A673 (cell line): ENCODE measurements at regions not wholly inside any gene's neighbourhood (a gene's known extent, or its start where the extent isn't known, plus 50 kb on each side); places are given as distances from the start of the nearest gene placed in this dataset.

Source experiments
- EZH2 ChIP-seq: fragments of 200-600 bp; sonication (generic); IDR thresholded peaks from 2 replicates; pipeline ENCODE4 v1.6.1; 2017; ENCODE audit warnings: borderline replicate concordance, low read depth, mild to moderate bottlenecking, mixed read lengths, antibody characterized with exemption, low read length; ENCODE audit not compliant: poor library complexity, severe bottlenecking
- TF ChIP-seq, protein P1 (sequence below): fragments of 300-800, 200-600 bp; sonication (generic); conservative IDR thresholded peaks from 2 replicates; pipeline ENCODE4 v1.5.1; 2017; ENCODE audit warnings: low read depth, mild to moderate bottlenecking, antibody characterized with exemption, low read length, moderate library complexity, mixed read lengths

- TF ChIP-seq, protein P1, sequence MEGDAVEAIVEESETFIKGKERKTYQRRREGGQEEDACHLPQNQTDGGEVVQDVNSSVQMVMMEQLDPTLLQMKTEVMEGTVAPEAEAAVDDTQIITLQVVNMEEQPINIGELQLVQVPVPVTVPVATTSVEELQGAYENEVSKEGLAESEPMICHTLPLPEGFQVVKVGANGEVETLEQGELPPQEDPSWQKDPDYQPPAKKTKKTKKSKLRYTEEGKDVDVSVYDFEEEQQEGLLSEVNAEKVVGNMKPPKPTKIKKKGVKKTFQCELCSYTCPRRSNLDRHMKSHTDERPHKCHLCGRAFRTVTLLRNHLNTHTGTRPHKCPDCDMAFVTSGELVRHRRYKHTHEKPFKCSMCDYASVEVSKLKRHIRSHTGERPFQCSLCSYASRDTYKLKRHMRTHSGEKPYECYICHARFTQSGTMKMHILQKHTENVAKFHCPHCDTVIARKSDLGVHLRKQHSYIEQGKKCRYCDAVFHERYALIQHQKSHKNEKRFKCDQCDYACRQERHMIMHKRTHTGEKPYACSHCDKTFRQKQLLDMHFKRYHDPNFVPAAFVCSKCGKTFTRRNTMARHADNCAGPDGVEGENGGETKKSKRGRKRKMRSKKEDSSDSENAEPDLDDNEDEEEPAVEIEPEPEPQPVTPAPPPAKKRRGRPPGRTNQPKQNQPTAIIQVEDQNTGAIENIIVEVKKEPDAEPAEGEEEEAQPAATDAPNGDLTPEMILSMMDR: no peak
- TF ChIP-seq EZH2: no peak
Observed at GRCh38 chr15:91357486-91357885, 257.4 kb downstream of the SV2B start.
